Progenitor cell of endocrine pancreas (in vitro differentiated cells): ENCODE measurements at regions not wholly inside any gene's neighbourhood (a gene's known extent, or its start where the extent isn't known, plus 50 kb on each side); places are given as distances from the start of the nearest gene placed in this dataset.
A peak's percentile ranks its signal among the peaks of the same experiment; 100 is the strongest.

Experiments used
- DNase-seq: peaks from one replicate; pipeline ENCODE4 v3.0.0; 2021; ENCODE audit warnings: low spot score; ENCODE audit not compliant: unreplicated experiment
- H3K27ac Mint-ChIP-seq: 2 replicates; pipeline ENCODE4 v1.8.0; 2021; ENCODE audit warnings: mild to moderate bottlenecking, moderate library complexity, mixed read lengths
- H3K27me3 Mint-ChIP-seq: 2 replicates; pipeline ENCODE4 v1.8.0; 2021; ENCODE audit warnings: mixed read lengths
- H3K36me3 Mint-ChIP-seq: 2 replicates; pipeline ENCODE4 v1.8.0; 2022; ENCODE audit warnings: mixed read lengths; ENCODE audit not compliant: insufficient read depth
- H3K4me1 Mint-ChIP-seq: 2 replicates; pipeline ENCODE4 v1.8.0; 2021; ENCODE audit warnings: low read depth, mixed read lengths
- H3K4me3 Mint-ChIP-seq: 2 replicates; pipeline ENCODE4 v1.8.0; 2021; ENCODE audit warnings: low read depth, mild to moderate bottlenecking, moderate library complexity, mixed read lengths
- H3K9me3 Mint-ChIP-seq: 2 replicates; pipeline ENCODE4 v1.8.0; 2021; ENCODE audit warnings: low read depth, mixed read lengths
- CTCF ChIP-seq: fragments of 200-600 bp; sonication (generic); IDR thresholded peaks from one replicate; pipeline ENCODE4 v1.5.0; 2021; ENCODE audit warnings: antibody characterized with exemption, mild to moderate bottlenecking; ENCODE audit not compliant: unreplicated experiment

- H3K36me3 Mint-ChIP-seq = no peaks in the 10 kb centered on the region
- no peak for TF ChIP-seq CTCF
- H3K9me3 Mint-ChIP-seq = no peaks in the 10 kb centered on the region
- no peak overlapping the region for H3K4me3 Mint-ChIP-seq
- H3K27me3 Mint-ChIP-seq = peaks cover 16% of the 10 kb centered on the region
- no peak for DNase-seq
- no peak overlapping the region for H3K27ac Mint-ChIP-seq
- peaks cover 7% of the 10 kb centered on the region for H3K4me1 Mint-ChIP-seq
These were observed 57.9 kb downstream of the NPY start for GRCh38 chr7:24341691-24342413.

GRCh38 chr7:24343614-24344013 lies 59.6 kb downstream of the NPY start:
- DNase-seq = no peak
- Mint-ChIP-seq H3K4me3 (no peak overlapping the region), H3K9me3 (no peaks in the 10 kb centered on the region), H3K27me3 (peaks cover under 1% of the 10 kb centered on the region), H3K4me1 (peaks cover 7% of the 10 kb centered on the region), H3K36me3 (no peaks in the 10 kb centered on the region), H3K27ac (no peak overlapping the region)
- no peak for TF ChIP-seq CTCF

DNA sequence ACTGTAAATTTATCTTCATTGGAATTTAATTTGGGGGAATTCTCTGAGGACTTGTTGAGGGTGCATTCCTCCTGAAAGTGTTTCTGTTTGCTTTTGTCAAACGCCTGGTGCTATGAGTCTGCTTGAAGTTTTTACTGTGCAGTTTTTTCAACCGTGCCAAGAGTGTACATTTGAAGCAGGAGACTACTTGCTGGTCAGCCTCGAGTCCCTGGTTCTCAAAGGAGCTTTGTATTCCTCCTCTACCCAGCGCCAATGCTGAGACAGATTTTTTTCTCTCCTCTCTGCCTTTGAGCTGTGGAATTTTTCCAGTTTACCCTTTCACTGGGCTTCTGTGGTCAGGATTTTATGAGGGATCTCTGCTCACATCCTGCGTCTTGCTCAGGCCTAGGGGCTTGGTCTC lies 62.1 kb downstream of the NPY start:
- Mint-ChIP-seq H3K27ac (peak overlapping the region; percentile 22), H3K9me3 (no peaks in the 10 kb centered on the region), H3K4me1 (peaks cover 7% of the 10 kb centered on the region), H3K4me3 (no peak overlapping the region), H3K36me3 (no peaks in the 10 kb centered on the region), H3K27me3 (no peaks in the 10 kb centered on the region)
- no peak for TF ChIP-seq CTCF
- no peak for DNase-seq

GRCh38 chr7:24346716-24347115 lies 62.7 kb downstream of the NPY start:
- Mint-ChIP-seq H3K27ac (no peak overlapping the region), H3K9me3 (no peaks in the 10 kb centered on the region), H3K27me3 (no peaks in the 10 kb centered on the region), H3K4me1 (peaks cover 7% of the 10 kb centered on the region), H3K4me3 (no peak overlapping the region), H3K36me3 (no peaks in the 10 kb centered on the region)
- no peak for DNase-seq
- no peak for TF ChIP-seq CTCF

GRCh38 chr7:24349339-24349738 lies 65.3 kb downstream of the NPY start:
- no peak for DNase-seq
- H3K9me3 Mint-ChIP-seq = peaks cover 7% of the 10 kb centered on the region
- H3K27me3 Mint-ChIP-seq = no peaks in the 10 kb centered on the region
- no peak overlapping the region for H3K4me3 Mint-ChIP-seq
- H3K36me3 Mint-ChIP-seq = no peaks in the 10 kb centered on the region
- H3K4me1 Mint-ChIP-seq = peaks cover 7% of the 10 kb centered on the region
- no peak for TF ChIP-seq CTCF
- H3K27ac Mint-ChIP-seq = no peak overlapping the region
